Bronchial epithelial cell (primary cell): ENCODE measurements at regions not wholly inside any gene's neighbourhood (a gene's known extent, or its start where the extent isn't known, plus 50 kb on each side); places are given as distances from the start of the nearest gene placed in this dataset.

Experiments
- DNase-seq: peaks from one replicate; pipeline ENCODE4 v3.0.0-alpha.2; 2010; ENCODE audit warnings: low read depth
- FAIRE-seq: peaks from 2 replicates; lab custom pipeline; 2011; peaks lifted over from hg19 to GRCh38; lab: Jason Lieb, UNC
- H3K27me3 ChIP-seq: 2 replicates; pipeline ENCODE4 v1.5.1; 2011; ENCODE audit warnings: low read length; ENCODE audit not compliant: control insufficient read depth, insufficient read depth
- H3K36me3 ChIP-seq: 2 replicates; pipeline ENCODE4 v1.5.1; 2011; ENCODE audit warnings: low read length; ENCODE audit not compliant: control insufficient read depth, insufficient read depth
- H3K4me3 ChIP-seq: 2 replicates; pipeline ENCODE4 v1.5.1; 2011; ENCODE audit warnings: mild to moderate bottlenecking, low read depth, low read length, control low read depth
- CTCF ChIP-seq: IDR thresholded peaks from 2 replicates; pipeline ENCODE4 v1.5.1; 2011; ENCODE audit warnings: mild to moderate bottlenecking, moderate library complexity, low read length, control low read depth, inconsistent platforms; ENCODE audit not compliant: insufficient read depth, severe bottlenecking

- Histone ChIP-seq H3K27me3 (no peaks in the 10 kb centered on the region), H3K36me3 (no peaks in the 10 kb centered on the region), H3K4me3 (no peak overlapping the region)
- TF ChIP-seq CTCF = no peak
- DNase-seq (no peak), FAIRE-seq (no peak)
Observed at GRCh38 chr21:18769599-18769998, 366.0 kb upstream of the TMPRSS15 start.

GRCh38 chr21:18771845-18772380, 368.3 kb upstream of the TMPRSS15 start:
- Histone ChIP-seq H3K36me3 (no peaks in the 10 kb centered on the region), H3K27me3 (no peaks in the 10 kb centered on the region), H3K4me3 (no peak overlapping the region)
- no peak for DNase-seq
- no peak for TF ChIP-seq CTCF
- FAIRE-seq = no peak

DNA sequence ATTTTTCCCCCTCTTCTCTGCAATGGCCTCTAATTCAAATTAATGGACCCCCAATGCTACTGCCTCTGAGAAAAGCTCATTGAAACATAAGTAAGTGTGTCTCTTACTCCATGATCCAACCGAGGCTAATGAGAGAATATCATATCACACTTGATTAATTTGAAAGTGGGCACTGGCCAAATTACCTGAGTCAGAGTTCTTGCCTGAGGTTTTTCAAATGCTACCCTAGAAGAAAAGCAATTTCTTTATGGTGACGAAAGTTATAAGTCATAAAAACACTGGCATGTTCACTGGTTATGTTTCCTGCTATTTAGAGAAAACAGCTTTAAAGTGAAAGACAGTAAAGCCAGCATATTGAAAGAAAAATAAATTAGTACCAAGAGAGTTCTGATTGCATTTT, 368.8 kb upstream of the TMPRSS15 start:
- H3K36me3 ChIP-seq = no peaks in the 10 kb centered on the region
- FAIRE-seq (no peak), DNase-seq (peak; percentile 66)
- no peaks in the 10 kb centered on the region for H3K27me3 ChIP-seq
- TF ChIP-seq CTCF = no peak
- H3K4me3 ChIP-seq = no peak overlapping the region

DNA sequence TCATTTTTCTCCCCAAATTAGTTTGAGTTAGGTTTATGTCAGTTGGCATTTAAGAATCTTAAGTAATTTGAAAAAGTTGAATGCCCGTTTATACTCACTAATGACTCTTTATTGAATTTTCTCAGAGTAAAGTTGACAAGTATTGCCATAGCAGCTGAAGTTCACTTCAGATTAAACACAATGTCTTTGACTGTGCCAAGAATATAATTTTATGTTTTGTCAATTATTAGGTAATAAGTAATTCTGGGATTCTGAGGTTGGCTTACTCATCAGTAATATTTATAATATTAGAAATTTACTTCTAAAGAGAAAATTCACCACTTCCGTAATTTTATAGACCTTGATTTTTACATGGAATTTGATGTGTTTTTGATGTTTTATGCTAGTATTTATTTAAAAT, 369.3 kb upstream of the TMPRSS15 start:
- no peak for TF ChIP-seq CTCF
- no peak for FAIRE-seq
- H3K27me3 ChIP-seq = no peaks in the 10 kb centered on the region
- no peaks in the 10 kb centered on the region for H3K36me3 ChIP-seq
- DNase-seq = peak; percentile 7
- H3K4me3 ChIP-seq = no peak overlapping the region

DNA sequence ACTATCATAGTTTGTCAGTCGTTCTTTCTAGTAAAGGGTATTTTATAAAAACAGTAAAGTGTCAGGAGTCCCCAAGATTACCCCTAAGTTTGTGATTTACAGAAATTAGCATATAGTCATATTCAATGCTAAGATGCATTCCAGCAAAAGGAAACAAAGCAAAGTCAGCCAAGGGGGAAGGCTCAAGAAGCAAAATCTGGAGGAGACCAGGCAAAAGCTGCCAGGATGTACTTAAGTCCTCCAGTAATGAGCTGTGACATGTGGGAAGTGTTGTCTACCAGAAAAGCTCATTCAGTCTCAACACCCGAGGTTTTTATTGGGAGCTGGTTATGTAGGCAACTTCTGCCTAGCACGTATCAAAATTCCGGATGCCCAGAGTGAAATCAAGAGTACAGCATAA, 373.4 kb upstream of the TMPRSS15 start:
- no peaks in the 10 kb centered on the region for H3K27me3 ChIP-seq
- FAIRE-seq (no peak), DNase-seq (no peak)
- no peak for TF ChIP-seq CTCF
- no peaks in the 10 kb centered on the region for H3K36me3 ChIP-seq
- no peak overlapping the region for H3K4me3 ChIP-seq

- Histone ChIP-seq H3K36me3 (no peaks in the 10 kb centered on the region), H3K27me3 (no peaks in the 10 kb centered on the region), H3K4me3 (no peak overlapping the region)
- TF ChIP-seq CTCF = no peak
- FAIRE-seq = no peak
- DNase-seq = no peak
Observed at GRCh38 chr21:18782721-18783120, 379.1 kb upstream of the TMPRSS15 start.
